Suppressor macrophage treated with lipopolysaccharide for 1 hour (primary cell): ENCODE measurements at regions not wholly inside any gene's neighbourhood (a gene's known extent, or its start where the extent isn't known, plus 50 kb on each side); places are given as distances from the start of the nearest gene placed in this dataset.

Source experiments
- DNase-seq, 3 donors: peaks; one replicate each; pipeline ENCODE4 v3.0.0-alpha.2; 2020 to 2022

GRCh38 chr15:29418931-29419330, 149.3 kb upstream of the NSMCE3 start:
- DNase-seq: no peak

- no peak for DNase-seq
Measured at GRCh38 chr15:29418178-29418577, 148.6 kb upstream of the NSMCE3 start.

GRCh38 chr15:29411299-29411698, 141.7 kb upstream of the NSMCE3 start:
- DNase-seq: no peak

- DNase-seq: no peak
Measured at GRCh38 chr15:29410338-29410737, 140.7 kb upstream of the NSMCE3 start.

GRCh38 chr15:29409890-29410289, 140.3 kb upstream of the NSMCE3 start:
- DNase-seq: no peak

GRCh38 chr15:29405564-29405963, 135.9 kb upstream of the NSMCE3 start:
- DNase-seq: no peak

GRCh38 chr15:29403772-29404171, 134.2 kb upstream of the NSMCE3 start:
- no peak for DNase-seq

GRCh38 chr15:29401644-29402043, 132.0 kb upstream of the NSMCE3 start:
- DNase-seq: no peak

- no peak for DNase-seq
Measured at GRCh38 chr15:29400701-29401100, 131.1 kb upstream of the NSMCE3 start.

- DNase-seq: peak in 1 of 3 donors; percentile 6
Measured at GRCh38 chr15:29398907-29399306, 129.3 kb upstream of the NSMCE3 start.

GRCh38 chr15:29396176-29396811, 126.7 kb upstream of the NSMCE3 start:
- DNase-seq: no peak

- no peak for DNase-seq
Measured at GRCh38 chr15:29393443-29393842, 123.8 kb upstream of the NSMCE3 start.

GRCh38 chr15:29392358-29392757, 122.7 kb upstream of the NSMCE3 start:
- no peak for DNase-seq

- no peak for DNase-seq
Measured at GRCh38 chr15:29390051-29390450, 120.4 kb upstream of the NSMCE3 start.

GRCh38 chr15:29386523-29386922, 116.9 kb upstream of the NSMCE3 start:
- DNase-seq: no peak

- DNase-seq: no peak
Measured at GRCh38 chr15:29383367-29383766, 113.7 kb upstream of the NSMCE3 start.

- DNase-seq: no peak
Measured at GRCh38 chr15:29382862-29383261, 113.2 kb upstream of the NSMCE3 start.

GRCh38 chr15:29380466-29380865, 110.8 kb upstream of the NSMCE3 start:
- DNase-seq: no peak

- no peak for DNase-seq
Measured at GRCh38 chr15:29379647-29380046, 110.0 kb upstream of the NSMCE3 start.

- no peak for DNase-seq
Measured at GRCh38 chr15:29377161-29377560, 107.5 kb upstream of the NSMCE3 start.

- DNase-seq: no peak
Measured at GRCh38 chr15:29376590-29376989, 107.0 kb upstream of the NSMCE3 start.

GRCh38 chr15:29369261-29369660, 99.6 kb upstream of the NSMCE3 start:
- no peak for DNase-seq

- no peak for DNase-seq
Measured at GRCh38 chr15:29364426-29365078, 94.9 kb upstream of the NSMCE3 start.

GRCh38 chr15:29361560-29361959, 91.9 kb upstream of the NSMCE3 start:
- no peak for DNase-seq

- DNase-seq: no peak
Measured at GRCh38 chr15:29360152-29360551, 90.5 kb upstream of the NSMCE3 start.
